B cell (primary cell): ENCODE measurements at regions not wholly inside any gene's neighbourhood (a gene's known extent, or its start where the extent isn't known, plus 50 kb on each side); places are given as distances from the start of the nearest gene placed in this dataset.

Experiments used
- ATAC-seq: fragments of 200-7000 bp; cut with Tn5 transposase; one replicate; pipeline ENCODE4 v1.10.0; 2021; ENCODE audit warnings: low read depth, mild to moderate bottlenecking, moderate number of reproducible peaks, moderate library complexity
- CTCF ChIA-PET: fragments of 350-600 bp; sonication (Branson Sonifier 250); formaldehyde crosslinking; loops from one replicate; lab custom pipeline; 2021; ENCODE audit warnings: antibody characterized with exemption, inconsistent platforms; lab: Charles Lee
- POLR2A ChIA-PET: fragments of 350-600 bp; sonication (Branson Sonifier 250); formaldehyde crosslinking; loops from one replicate; lab custom pipeline; 2021; ENCODE audit warnings: antibody characterized with exemption; lab: Charles Lee
- DNase-seq: peaks from one replicate; pipeline ENCODE4 v3.0.0; 2013
- H2AFZ ChIP-seq: 2 replicates; pipeline ENCODE4 v1.6.1; 2012; ENCODE audit warnings: mild to moderate bottlenecking, low read depth, low read length; ENCODE audit not compliant: insufficient read depth, poor library complexity, severe bottlenecking
- H3K27ac ChIP-seq, 2 donors: 1 replicate in 1 of 2; 2 replicates in 1 of 2; pipeline ENCODE4 v1.5.1; 2012 to 2013; ENCODE audit warnings: low read length in 2 of 2, mild to moderate bottlenecking in 2 of 2, moderate library complexity in 1 of 2
- H3K27me3 ChIP-seq, 4 experiments: fragments of 200-600 bp in 1 of 4; sonication (generic) in 1 of 4; replicated peaks in 1 of 4; 1 replicate in 2 of 4; 2 replicates in 2 of 4; pipeline versions ENCODE4 v1.6.1 to v1.7.0; 2013 to 2016; ENCODE audit warnings: low read length in 3 of 4, mild to moderate bottlenecking in 2 of 4, mixed read lengths in 1 of 4, moderate library complexity in 1 of 4; ENCODE audit not compliant: insufficient read depth in 4 of 4, control insufficient read depth in 3 of 4; ENCODE audit errors: control extremely low read depth in 1 of 4
- H3K36me3 ChIP-seq, 2 experiments: replicated peaks in 1 of 2; 1 replicate in 1 of 2; 2 replicates in 1 of 2; pipeline versions ENCODE4 v1.6.1 to v1.7.1; 2013; ENCODE audit warnings: low read length in 1 of 2; ENCODE audit not compliant: insufficient read depth in 2 of 2, control insufficient read depth in 1 of 2; ENCODE audit errors: control extremely low read depth in 1 of 2, extremely low read depth in 1 of 2
- H3K4me1 ChIP-seq, 2 donors: fragments of 200-600 bp in 1 of 2; sonication (generic) in 1 of 2; 1 replicate in 1 of 2; 2 replicates in 1 of 2; pipeline versions ENCODE4 v1.5.1 to v1.6.1; 2013 to 2017; ENCODE audit warnings: low read length in 2 of 2; ENCODE audit not compliant: control insufficient read depth in 2 of 2, insufficient read depth in 2 of 2
- H3K4me2 ChIP-seq: replicated peaks from 2 replicates; pipeline ENCODE3; 2012; ENCODE audit warnings: mild to moderate bottlenecking, low read depth, low read length; ENCODE audit not compliant: poor library complexity, severe bottlenecking
- H3K4me3 ChIP-seq, 5 experiments: fragments of 200-600 bp in 1 of 5; sonication (generic) in 1 of 5; 1 replicate in 3 of 5; 2 replicates in 2 of 5; pipeline versions ENCODE4 v1.5.1 to v1.7.0; 2011 to 2016; ENCODE audit warnings: low read length in 4 of 5, mild to moderate bottlenecking in 4 of 5, low read depth in 2 of 5, control low read depth in 1 of 5, moderate library complexity in 1 of 5; ENCODE audit not compliant: insufficient read depth in 1 of 5; ENCODE audit errors: control extremely low read depth in 1 of 5, extremely low read depth in 1 of 5
- H3K79me2 ChIP-seq: fragments of 200-600 bp; sonication (generic); one replicate; pipeline ENCODE4 v1.6.0; 2016; ENCODE audit warnings: low read length; ENCODE audit not compliant: control insufficient read depth, insufficient read depth
- H3K9ac ChIP-seq: fragments of 200-600 bp; sonication (generic); 2 replicates; pipeline ENCODE4 v1.6.1; 2017; ENCODE audit warnings: mild to moderate bottlenecking, low read length, moderate library complexity
- H3K9me3 ChIP-seq, 3 donors: one replicate each; pipeline versions ENCODE4 v1.6.1 to v1.7.1; 2013; ENCODE audit warnings: low read length in 2 of 3; ENCODE audit not compliant: control insufficient read depth in 2 of 3, insufficient read depth in 1 of 3; ENCODE audit errors: control extremely low read depth in 1 of 3
- H4K20me1 ChIP-seq: 2 replicates; pipeline ENCODE4 v1.6.0; 2012; ENCODE audit warnings: mild to moderate bottlenecking, low read length; ENCODE audit not compliant: insufficient read depth, control insufficient read depth, poor library complexity, severe bottlenecking
- H3K27ac Mint-ChIP-seq: one replicate; pipeline ENCODE4 v1.8.0; 2021; ENCODE audit warnings: mixed read lengths
- H3K27me3 Mint-ChIP-seq: one replicate; pipeline ENCODE4 v1.8.0; 2021; ENCODE audit warnings: mixed read lengths
- H3K4me1 Mint-ChIP-seq: one replicate; pipeline ENCODE4 v1.8.0; 2021; ENCODE audit warnings: mixed read lengths
- H3K4me3 Mint-ChIP-seq: one replicate; pipeline ENCODE4 v1.8.0; 2021; ENCODE audit warnings: mixed read lengths
- H3K9me3 Mint-ChIP-seq: one replicate; pipeline ENCODE4 v1.8.0; 2022; ENCODE audit warnings: mixed read lengths; ENCODE audit not compliant: insufficient read depth
- EZH2 ChIP-seq: IDR thresholded peaks from 2 replicates; pipeline ENCODE4 v1.6.1; 2012; ENCODE audit warnings: borderline replicate concordance, low read depth, mild to moderate bottlenecking, moderate library complexity, low read length; ENCODE audit not compliant: insufficient read depth, poor library complexity, severe bottlenecking
- WGBS: methylation state at CpG from one replicate; pipeline ENCODE4 v1.1.5; 2013; ENCODE audit warnings: missing lambda C conversion rate; ENCODE audit not compliant: insufficient coverage; 5-methylcytosine and 5-hydroxymethylcytosine counted together
- intact Hi-C: fragments of 100-400 bp; cut with micrococcal nuclease; formaldehyde crosslinking; loops from one replicate; pipeline ENCODE4 v1.10.0; 2022
- TF ChIP-seq, protein P1 (sequence below): fragments of 200-600 bp; IDR thresholded peaks from one replicate; pipeline ENCODE4 v1.8.0; 2022; ENCODE audit warnings: antibody characterized with exemption, mild to moderate bottlenecking

DNA sequence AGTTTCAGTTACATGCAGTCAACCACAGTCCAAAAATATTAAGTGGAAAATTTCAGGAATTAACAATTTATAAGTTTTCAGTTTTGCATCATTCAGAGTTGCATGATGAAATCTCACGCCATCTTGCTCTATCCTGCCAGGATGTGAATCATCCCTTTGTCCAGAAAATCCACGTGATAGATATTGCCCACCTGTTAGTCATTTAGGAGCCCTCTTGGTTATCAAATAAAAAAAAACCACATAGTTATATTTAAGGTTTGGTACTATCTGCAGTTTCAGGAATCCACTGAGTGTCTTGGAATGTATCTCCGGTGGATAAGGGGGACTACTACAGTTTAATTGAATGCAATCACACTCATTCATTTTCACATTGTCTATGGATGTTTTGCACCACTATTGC lies 1249.0 kb upstream of the CITED2 start:
- Histone ChIP-seq H2AFZ (no peak overlapping the region), H3K27ac (no peak overlapping the region), H3K36me3 (no peaks in the 10 kb centered on the region), H3K4me1 (no peaks in the 10 kb centered on the region), H3K9ac (no peak overlapping the region), H3K79me2 (no peaks in the 10 kb centered on the region), H4K20me1 (no peaks in the 10 kb centered on the region), H3K4me2 (no peak overlapping the region), H3K9me3 (peaks cover 0 to 11% (median 11%) of the 10 kb centered on the region in 3 donors), H3K4me3 (no peak overlapping the region), H3K27me3 (no peaks in the 10 kb centered on the region)
- TF ChIP-seq EZH2, result no peak
- TF ChIP-seq, protein P1, sequence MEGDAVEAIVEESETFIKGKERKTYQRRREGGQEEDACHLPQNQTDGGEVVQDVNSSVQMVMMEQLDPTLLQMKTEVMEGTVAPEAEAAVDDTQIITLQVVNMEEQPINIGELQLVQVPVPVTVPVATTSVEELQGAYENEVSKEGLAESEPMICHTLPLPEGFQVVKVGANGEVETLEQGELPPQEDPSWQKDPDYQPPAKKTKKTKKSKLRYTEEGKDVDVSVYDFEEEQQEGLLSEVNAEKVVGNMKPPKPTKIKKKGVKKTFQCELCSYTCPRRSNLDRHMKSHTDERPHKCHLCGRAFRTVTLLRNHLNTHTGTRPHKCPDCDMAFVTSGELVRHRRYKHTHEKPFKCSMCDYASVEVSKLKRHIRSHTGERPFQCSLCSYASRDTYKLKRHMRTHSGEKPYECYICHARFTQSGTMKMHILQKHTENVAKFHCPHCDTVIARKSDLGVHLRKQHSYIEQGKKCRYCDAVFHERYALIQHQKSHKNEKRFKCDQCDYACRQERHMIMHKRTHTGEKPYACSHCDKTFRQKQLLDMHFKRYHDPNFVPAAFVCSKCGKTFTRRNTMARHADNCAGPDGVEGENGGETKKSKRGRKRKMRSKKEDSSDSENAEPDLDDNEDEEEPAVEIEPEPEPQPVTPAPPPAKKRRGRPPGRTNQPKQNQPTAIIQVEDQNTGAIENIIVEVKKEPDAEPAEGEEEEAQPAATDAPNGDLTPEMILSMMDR, result no peak
- CTCF ChIA-PET, result no interaction called here
- DNase-seq (no peak), ATAC-seq (no peak)
- WGBS, result no CpG with 5 or more reads among the region's 3 CpGs
- Mint-ChIP-seq H3K9me3 (peaks cover 12% of the 10 kb centered on the region), H3K4me3 (no peak overlapping the region), H3K27ac (no peak overlapping the region), H3K27me3 (no peaks in the 10 kb centered on the region), H3K4me1 (no peaks in the 10 kb centered on the region)
- intact Hi-C loops, result no loop called here
- POLR2A ChIA-PET, result no interaction called here

DNA sequence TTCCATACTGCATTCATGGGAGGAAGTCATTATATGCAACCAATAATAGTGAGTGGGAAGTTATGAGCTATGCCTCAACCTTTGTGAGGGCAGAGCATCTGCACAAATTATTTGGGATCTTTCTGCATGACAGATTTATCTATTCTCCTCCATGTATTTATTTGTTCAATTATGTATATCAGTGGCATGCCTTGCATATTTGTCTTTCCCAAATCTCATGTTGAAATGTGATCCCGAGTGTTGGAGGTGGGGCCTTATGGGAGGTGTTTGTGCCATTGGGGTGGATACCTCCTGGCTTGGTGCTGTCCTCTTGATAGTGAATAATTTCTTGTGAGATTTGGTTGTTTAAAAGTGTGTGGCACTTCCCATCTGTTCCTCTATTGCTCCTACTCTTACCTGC lies 1246.0 kb upstream of the CITED2 start:
- TF ChIP-seq, protein P1, result no peak
- TF ChIP-seq EZH2, result no peak
- Histone ChIP-seq H4K20me1 (no peaks in the 10 kb centered on the region), H3K79me2 (no peaks in the 10 kb centered on the region), H3K4me3 (no peak overlapping the region), H3K4me2 (no peak overlapping the region), H3K4me1 (no peaks in the 10 kb centered on the region), H3K27ac (no peak overlapping the region), H3K9me3 (no peaks in the 10 kb centered on the region), H3K27me3 (no peaks in the 10 kb centered on the region), H2AFZ (no peak overlapping the region), H3K9ac (no peak overlapping the region), H3K36me3 (no peaks in the 10 kb centered on the region)
- no peak overlapping the region for H3K4me3 Mint-ChIP-seq
- DNase-seq (no peak), ATAC-seq (no peak)
- H3K27ac Mint-ChIP-seq, result no peak overlapping the region
- 89% methylated on average over 1 of the region's 1 CpG for WGBS
- ChIA-PET CTCF (no interaction called here), POLR2A (no interaction called here)
- no peaks in the 10 kb centered on the region for H3K27me3 Mint-ChIP-seq
- H3K4me1 Mint-ChIP-seq, result no peaks in the 10 kb centered on the region
- intact Hi-C loops, result no loop called here
- peaks cover 1% of the 10 kb centered on the region for H3K9me3 Mint-ChIP-seq
